ENCODE measurements at regions not wholly inside any gene's neighbourhood (a gene's known extent, or its start where the extent isn't known, plus 50 kb on each side); places are given as distances from the start of the nearest gene placed in this dataset.

GRCh38 chr2:12316476-12316875, 400.3 kb upstream of the TRIB2 start:
- intact Hi-C loops (cut with DNase I): no loop called here
- no peak for TF ChIP-seq CTCF (IDR thresholded peaks at IDR 0.05)

GRCh38 chr2:12317286-12317685, 399.4 kb upstream of the TRIB2 start:
- Histone ChIP-seq H3K36me3 (no peaks in the 10 kb centered on the region), H3K27ac (no peak overlapping the region), H3K9me3 (no peaks in the 10 kb centered on the region), H3K27me3 (no peaks in the 10 kb centered on the region), H3K4me3 (replicated peaks in 1 of 3) (no peak overlapping the region), H3K4me1 (peaks cover 0 to 5% of the 10 kb centered on the region in 2 donors)
- intact Hi-C loops (cut with DNase I): no loop called here
- 63 to 66% methylated on average over 3 of the region's 3 CpGs for WGBS, 2 donors
- DNase-seq: no peak
- TF ChIP-seq POLR2A (IDR thresholded peaks at IDR 0.05) (no peak), CTCF (IDR thresholded peaks at IDR 0.05) (no peak)

More at GRCh38 chr2:12316476-12316875, 400.3 kb upstream of the TRIB2 start:
- no peaks in the 10 kb centered on the region for H3K36me3 ChIP-seq
- no peak overlapping the region for H3K4me3 ChIP-seq (replicated peaks in 1 of 3)
- no peak for DNase-seq
- peaks cover 0 to 5% of the 10 kb centered on the region in 2 donors for H3K4me1 ChIP-seq
- WGBS, 2 donors: 86 to 98% methylated on average over 3 of the region's 3 CpGs
- H3K27ac ChIP-seq: no peak overlapping the region
- H3K9me3 ChIP-seq: no peaks in the 10 kb centered on the region
- no peaks in the 10 kb centered on the region for H3K27me3 ChIP-seq

GRCh38 chr2:12317814-12318426, 398.8 kb upstream of the TRIB2 start:
- Histone ChIP-seq H3K4me3 (replicated peaks in 1 of 3) (no peak overlapping the region), H3K36me3 (no peaks in the 10 kb centered on the region), H3K27me3 (no peaks in the 10 kb centered on the region), H3K4me1 (peaks cover 0 to 5% of the 10 kb centered on the region in 2 donors), H3K27ac (no peak overlapping the region), H3K9me3 (no peaks in the 10 kb centered on the region)
- intact Hi-C loops (cut with DNase I): no loop called here
- no peak for DNase-seq
- TF ChIP-seq POLR2A (IDR thresholded peaks at IDR 0.05) (no peak), CTCF (IDR thresholded peaks at IDR 0.05) (no peak)
- WGBS, 2 donors: 72 to 80% methylated on average over 6 of the region's 6 CpGs

GRCh38 chr2:12318427-12319057, 398.2 kb upstream of the TRIB2 start:
- intact Hi-C loops (cut with DNase I): no loop called here
- WGBS, 2 donors: 94 to 97% methylated on average over 8 of the region's 8 CpGs
- DNase-seq: no peak
- no peaks in the 10 kb centered on the region for H3K27me3 ChIP-seq
- H3K4me1 ChIP-seq: peaks cover 0 to 5% of the 10 kb centered on the region in 2 donors
- no peak overlapping the region for H3K27ac ChIP-seq
- H3K36me3 ChIP-seq: no peaks in the 10 kb centered on the region
- no peaks in the 10 kb centered on the region for H3K9me3 ChIP-seq
- H3K4me3 ChIP-seq (replicated peaks in 1 of 3): no peak overlapping the region
- TF ChIP-seq POLR2A (IDR thresholded peaks at IDR 0.05) (no peak), CTCF (IDR thresholded peaks at IDR 0.05) (no peak)

- intact Hi-C loops (cut with DNase I): no loop called here
- no peaks in the 10 kb centered on the region for H3K9me3 ChIP-seq
- H3K27me3 ChIP-seq: no peaks in the 10 kb centered on the region
- H3K36me3 ChIP-seq: no peaks in the 10 kb centered on the region
- no peak overlapping the region for H3K27ac ChIP-seq
- H3K4me1 ChIP-seq: peaks cover 0 to 5% of the 10 kb centered on the region in 2 donors
- DNase-seq: no peak
- TF ChIP-seq CTCF (IDR thresholded peaks at IDR 0.05): no peak
- TF ChIP-seq POLR2A (IDR thresholded peaks at IDR 0.05): no peak
- H3K4me3 ChIP-seq (replicated peaks in 1 of 3): no peak overlapping the region
- 78 to 84% methylated on average over 7 of the region's 7 CpGs for WGBS, 2 donors
Measured at GRCh38 chr2:12320027-12320734, 396.6 kb upstream of the TRIB2 start.
